ENCODE measurements at regions not wholly inside any gene's neighbourhood (a gene's known extent, or its start where the extent isn't known, plus 50 kb on each side); places are given as distances from the start of the nearest gene placed in this dataset.

GRCh38 chr20:51163996-51164600 is 141.2 kb upstream of the KCNG1 start:
- Histone ChIP-seq H3K36me3 (no peaks in the 10 kb centered on the region), H3K9me3 (no peaks in the 10 kb centered on the region), H3K4me1 (replicated peaks) (no peaks in the 10 kb centered on the region), H3K4me3 (no peak overlapping the region), H3K27me3 (replicated peaks; ENCODE audit: insufficient read depth) (no peaks in the 10 kb centered on the region), H3K27ac (no peak overlapping the region)
- TF ChIP-seq POLR2A (IDR thresholded peaks at IDR 0.05) = no peak
- no peak for TF ChIP-seq CTCF (IDR thresholded peaks at IDR 0.05)
- no peak for TF ChIP-seq POLR2AphosphoS5 (IDR thresholded peaks at IDR 0.05)
- no peak for DNase-seq (ENCODE audit: low spot score)
- WGBS = 51% methylated on average over 13 of the region's 13 CpGs
- intact Hi-C loops (cut with DNase I) = no loop called here

GRCh38 chr20:51162015-51162414 is 139.1 kb upstream of the KCNG1 start:
- TF ChIP-seq CTCF (IDR thresholded peaks at IDR 0.05) (no peak), POLR2AphosphoS5 (IDR thresholded peaks at IDR 0.05) (no peak), POLR2A (IDR thresholded peaks at IDR 0.05) (no peak)
- Histone ChIP-seq H3K27ac (no peak overlapping the region), H3K4me3 (no peak overlapping the region), H3K4me1 (replicated peaks) (no peaks in the 10 kb centered on the region), H3K27me3 (replicated peaks; ENCODE audit: insufficient read depth) (no peaks in the 10 kb centered on the region), H3K36me3 (no peaks in the 10 kb centered on the region), H3K9me3 (no peaks in the 10 kb centered on the region)
- WGBS = 68% methylated on average over 6 of the region's 6 CpGs
- no peak for DNase-seq (ENCODE audit: low spot score)
- intact Hi-C loops (cut with DNase I) = no loop called here

GRCh38 chr20:51160821-51161220 is 137.9 kb upstream of the KCNG1 start:
- no peak for DNase-seq (ENCODE audit: low spot score)
- no peaks in the 10 kb centered on the region for H3K27me3 ChIP-seq (replicated peaks; ENCODE audit: insufficient read depth)
- no peak for TF ChIP-seq POLR2AphosphoS5 (IDR thresholded peaks at IDR 0.05)
- no peak overlapping the region for H3K27ac ChIP-seq
- H3K36me3 ChIP-seq = no peaks in the 10 kb centered on the region
- H3K4me3 ChIP-seq = no peak overlapping the region
- 76% methylated on average over 6 of the region's 6 CpGs for WGBS
- no peaks in the 10 kb centered on the region for H3K4me1 ChIP-seq (replicated peaks)
- intact Hi-C loops (cut with DNase I) = no loop called here
- no peaks in the 10 kb centered on the region for H3K9me3 ChIP-seq

GRCh38 chr20:51159981-51160380 is 137.1 kb upstream of the KCNG1 start:
- H3K27me3 ChIP-seq (replicated peaks; ENCODE audit: insufficient read depth) = no peaks in the 10 kb centered on the region

GRCh38 chr20:51159303-51159702 is 136.4 kb upstream of the KCNG1 start:
- Histone ChIP-seq H3K36me3 (no peaks in the 10 kb centered on the region), H3K4me3 (no peak overlapping the region), H3K9me3 (no peaks in the 10 kb centered on the region), H3K27me3 (replicated peaks; ENCODE audit: insufficient read depth) (no peaks in the 10 kb centered on the region), H3K4me1 (replicated peaks) (no peaks in the 10 kb centered on the region), H3K27ac (no peak overlapping the region)
- intact Hi-C loops (cut with DNase I) = no loop called here
- 85% methylated on average over 8 of the region's 8 CpGs for WGBS
- DNase-seq (ENCODE audit: low spot score) = no peak
- TF ChIP-seq POLR2A (IDR thresholded peaks at IDR 0.05) (no peak), POLR2AphosphoS5 (IDR thresholded peaks at IDR 0.05) (no peak), CTCF (IDR thresholded peaks at IDR 0.05) (no peak)

More at GRCh38 chr20:51159981-51160380, 137.1 kb upstream of the KCNG1 start:
- no peaks in the 10 kb centered on the region for H3K4me1 ChIP-seq (replicated peaks)
- TF ChIP-seq CTCF (IDR thresholded peaks at IDR 0.05) (no peak), POLR2AphosphoS5 (IDR thresholded peaks at IDR 0.05) (no peak), POLR2A (IDR thresholded peaks at IDR 0.05) (no peak)
- H3K4me3 ChIP-seq = no peak overlapping the region
- no peaks in the 10 kb centered on the region for H3K36me3 ChIP-seq
- DNase-seq (ENCODE audit: low spot score) = no peak
- intact Hi-C loops (cut with DNase I) = no loop called here
- WGBS = 61% methylated on average over 2 of the region's 2 CpGs
- H3K27ac ChIP-seq = no peak overlapping the region
- H3K9me3 ChIP-seq = no peaks in the 10 kb centered on the region
